GM19455 (cell line): ENCODE measurements at regions not wholly inside any gene's neighbourhood (a gene's known extent, or its start where the extent isn't known, plus 50 kb on each side); places are given as distances from the start of the nearest gene placed in this dataset.
"Not testable (repeated sequence)": the region's sequence is repeated elsewhere in the genome, so short reads cannot be mapped to it uniquely, and the experiment has no call there.

Source experiments
- ATAC-seq: cut with Tn5 transposase; IDR thresholded peaks from one replicate; pipeline ENCODE4 v1.9.1; 2021; ENCODE audit not compliant: unreplicated experiment

DNA sequence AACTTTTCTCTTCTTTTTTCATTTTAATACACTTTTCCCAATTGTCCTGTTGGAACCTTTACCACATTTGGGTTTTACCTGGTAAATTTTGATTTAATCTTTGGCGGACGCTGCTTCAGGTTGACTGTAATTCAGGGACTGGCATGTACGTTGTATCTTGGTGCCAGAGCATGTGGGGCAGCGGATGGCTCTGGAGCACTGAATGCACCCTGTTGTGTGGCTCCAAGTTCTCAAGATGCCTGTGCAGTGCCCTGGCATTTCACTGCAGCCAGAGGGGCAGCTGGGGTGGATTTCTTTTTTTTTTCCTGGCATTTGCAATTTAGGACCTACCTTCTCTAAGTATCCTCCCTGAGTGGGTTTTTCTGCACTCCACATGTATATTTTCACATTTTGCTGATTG lies 242.2 kb downstream of the BLID start:
- ATAC-seq = no peak

DNA sequence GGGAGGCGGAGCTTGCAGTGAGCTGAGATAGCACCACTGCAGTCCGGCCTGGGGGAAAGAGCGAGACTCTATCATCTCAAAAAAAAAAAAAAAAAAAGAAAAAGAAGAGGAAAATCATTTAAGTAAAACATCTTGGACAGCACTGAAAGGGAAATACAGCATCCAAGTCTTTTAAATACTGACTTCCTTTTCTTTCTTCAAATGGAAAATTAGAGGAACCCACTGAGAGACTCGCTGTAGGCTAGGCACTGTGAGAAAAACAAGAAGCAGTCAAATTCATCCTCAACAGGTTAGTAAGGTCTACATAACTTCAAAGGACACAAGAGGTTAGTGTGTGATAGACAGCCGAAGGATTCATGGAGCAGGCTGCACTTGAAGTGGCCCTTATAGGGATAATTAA lies 243.7 kb downstream of the BLID start:
- ATAC-seq = no peak

DNA sequence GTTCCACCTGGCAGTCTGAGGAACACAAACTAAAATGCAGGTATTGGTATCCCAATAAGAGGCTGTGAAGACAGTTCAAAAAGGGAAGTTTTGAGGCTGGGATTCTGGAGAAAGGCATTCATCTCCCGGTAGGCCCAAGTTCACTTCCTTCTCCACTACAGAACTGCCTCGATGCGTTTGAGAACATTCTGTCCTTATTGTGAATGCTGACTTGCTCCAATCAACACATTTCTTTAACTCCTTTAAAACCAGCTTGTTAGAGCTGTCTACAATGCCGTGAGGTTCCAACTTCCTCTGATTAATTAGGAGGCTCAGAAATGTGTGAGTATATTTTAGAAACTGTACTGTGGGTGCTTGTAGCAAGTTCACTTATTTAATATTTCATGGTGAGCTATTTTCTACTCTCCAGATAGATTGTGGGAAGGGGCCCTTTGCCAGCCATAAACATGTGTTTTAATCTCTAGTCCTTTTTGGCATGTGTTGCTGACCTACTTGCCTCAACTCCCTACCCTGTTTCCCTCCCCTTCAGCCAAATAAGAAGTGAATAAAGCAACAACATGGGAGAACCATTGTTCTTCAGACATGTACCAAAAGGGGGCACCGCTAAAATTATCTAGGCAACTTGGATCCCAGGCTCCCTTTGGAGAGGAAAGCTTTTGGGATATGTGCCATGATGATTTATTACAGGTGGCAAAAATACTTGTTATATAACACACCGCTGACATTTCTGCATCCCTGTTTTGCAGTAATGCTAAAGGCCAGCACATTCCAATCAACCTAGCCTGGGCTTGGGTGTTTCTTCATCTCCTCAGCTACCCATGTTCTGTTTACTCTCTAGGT lies 245.6 kb downstream of the BLID start:
- no peak for ATAC-seq

DNA sequence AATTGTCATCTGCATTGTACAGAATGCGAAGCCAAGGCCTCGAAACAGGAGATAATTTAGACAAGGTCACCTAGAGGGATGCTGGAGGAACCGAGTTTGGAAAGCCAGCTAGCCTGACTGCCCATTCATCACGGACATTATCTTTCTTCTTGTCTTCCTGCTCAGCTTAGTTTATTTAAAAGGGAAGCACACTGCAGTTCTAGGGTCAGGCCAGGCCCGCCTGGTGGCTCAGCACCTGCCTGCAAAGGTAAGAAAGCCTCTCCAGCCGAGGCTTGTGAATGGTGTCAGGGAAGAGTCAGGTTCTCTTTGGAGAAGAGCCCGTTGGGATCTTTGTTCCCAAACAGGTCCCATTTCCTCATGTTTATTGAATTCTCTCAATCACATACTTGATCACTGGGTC lies 246.5 kb downstream of the BLID start:
- no peak for ATAC-seq

DNA sequence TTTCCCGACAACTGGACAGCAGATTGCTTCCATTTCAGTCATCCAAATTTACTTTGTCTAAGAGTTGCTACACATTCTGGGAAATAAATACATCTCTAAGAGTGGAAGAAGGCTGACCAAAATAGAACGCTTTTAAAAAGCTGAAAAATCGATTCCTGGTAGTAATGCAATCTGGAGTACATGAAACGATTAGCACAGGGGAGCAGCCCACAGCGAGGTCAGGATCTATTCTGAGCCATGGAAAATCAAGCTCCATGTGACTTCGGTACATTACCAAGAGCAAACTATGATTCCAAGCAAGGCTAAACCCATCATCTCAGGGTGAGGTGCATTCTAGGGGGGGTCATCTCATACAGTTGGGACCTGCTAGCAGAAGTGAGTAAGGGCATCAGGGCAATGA lies 249.3 kb downstream of the BLID start:
- ATAC-seq = no peak

DNA sequence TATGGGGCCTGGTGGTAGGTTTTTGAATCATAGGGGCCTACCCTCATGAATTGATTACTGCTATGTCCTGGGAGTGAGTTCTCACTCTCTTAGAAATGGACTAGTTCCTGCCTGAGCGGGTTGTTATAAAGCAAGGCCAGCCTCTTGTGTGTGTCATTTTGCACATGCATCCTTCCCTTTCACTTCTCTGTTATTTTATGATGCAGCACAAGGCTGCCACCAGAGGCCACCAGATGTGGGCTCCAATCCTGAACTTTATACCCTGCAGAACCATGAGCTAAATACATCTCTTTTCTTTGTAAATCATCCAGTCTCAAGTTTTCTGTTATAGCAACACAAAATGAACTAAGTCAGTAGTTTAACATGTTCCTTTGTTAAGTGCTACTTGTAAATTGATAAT lies 251.4 kb downstream of the BLID start:
- ATAC-seq = no peak

DNA sequence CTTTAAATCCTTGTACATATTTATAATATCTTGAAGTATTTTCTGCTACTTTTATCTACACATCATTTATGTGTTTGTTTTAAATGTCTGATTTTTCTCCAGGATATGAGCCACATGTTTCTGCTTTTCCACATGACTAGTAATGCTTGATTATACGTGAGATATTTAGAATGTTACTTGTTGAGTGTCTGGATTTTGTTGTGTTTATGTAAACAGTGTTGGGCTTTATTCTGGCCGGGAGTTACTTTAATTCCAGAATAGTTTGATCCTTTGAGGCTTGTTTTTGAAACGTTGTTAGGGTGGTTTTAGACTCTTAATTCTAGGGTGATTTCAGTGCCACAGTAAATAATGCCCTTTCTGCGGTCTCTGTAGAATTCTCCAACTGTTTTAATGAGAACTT lies 252.9 kb downstream of the BLID start:
- no peak for ATAC-seq

DNA sequence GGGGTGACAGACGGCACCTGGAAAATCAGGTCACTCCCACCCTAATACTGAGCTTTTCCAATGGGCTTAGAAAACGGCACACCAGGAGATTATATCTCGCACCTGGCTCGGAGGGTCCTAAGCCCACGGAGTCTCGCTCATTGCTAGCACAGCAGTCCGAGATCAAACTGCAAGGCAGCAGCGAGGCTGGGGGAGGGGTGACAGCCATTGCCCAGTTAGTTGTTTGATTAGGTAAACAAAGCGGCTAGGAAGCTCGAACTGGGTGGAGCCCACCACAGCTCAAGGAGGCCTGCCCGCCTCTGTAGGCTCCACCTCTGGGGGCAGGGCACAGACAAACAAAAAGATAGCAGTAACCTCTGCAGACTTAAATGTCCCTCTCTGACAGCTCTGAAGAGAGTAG lies 260.9 kb downstream of the BLID start:
- not testable (repeated sequence) for ATAC-seq

DNA sequence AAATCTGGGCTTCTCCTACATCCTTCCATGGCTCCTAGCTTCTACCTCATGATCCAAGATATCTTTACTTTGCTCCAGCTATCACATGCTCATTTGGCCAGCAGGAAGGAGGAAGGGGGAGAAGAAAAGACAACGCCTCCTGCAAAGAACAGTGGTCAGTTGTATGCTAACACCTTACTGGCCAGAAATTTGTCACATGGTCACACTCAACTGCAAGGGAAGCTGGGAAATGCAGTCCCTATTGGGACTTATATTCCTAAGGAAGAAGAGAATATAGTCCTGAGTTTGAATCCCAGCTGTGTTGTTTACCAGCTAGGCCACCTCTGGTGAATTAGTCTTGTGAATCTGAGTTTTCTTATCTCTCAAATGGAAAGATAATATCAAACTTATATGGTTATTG lies 272.0 kb downstream of the BLID start:
- ATAC-seq = no peak

DNA sequence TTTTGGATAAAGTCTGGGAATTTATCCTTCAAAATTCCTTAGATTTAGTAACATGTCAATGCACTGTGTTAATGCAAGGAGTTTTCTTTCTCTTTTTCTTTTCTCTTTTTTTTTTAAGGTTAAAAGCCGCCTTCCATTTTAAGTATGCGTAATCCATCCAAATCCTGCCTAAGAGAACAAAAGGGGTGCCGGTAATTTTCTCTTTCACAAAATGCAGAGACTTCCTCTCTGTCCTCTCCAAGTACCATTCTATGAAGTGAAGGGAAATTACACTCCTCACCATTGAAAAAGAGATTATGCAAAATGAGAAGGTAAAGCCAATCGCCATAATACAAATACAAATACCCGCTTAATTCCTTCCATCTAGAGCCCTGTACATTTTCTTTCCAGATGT lies 273.8 kb downstream of the BLID start:
- ATAC-seq = no peak

DNA sequence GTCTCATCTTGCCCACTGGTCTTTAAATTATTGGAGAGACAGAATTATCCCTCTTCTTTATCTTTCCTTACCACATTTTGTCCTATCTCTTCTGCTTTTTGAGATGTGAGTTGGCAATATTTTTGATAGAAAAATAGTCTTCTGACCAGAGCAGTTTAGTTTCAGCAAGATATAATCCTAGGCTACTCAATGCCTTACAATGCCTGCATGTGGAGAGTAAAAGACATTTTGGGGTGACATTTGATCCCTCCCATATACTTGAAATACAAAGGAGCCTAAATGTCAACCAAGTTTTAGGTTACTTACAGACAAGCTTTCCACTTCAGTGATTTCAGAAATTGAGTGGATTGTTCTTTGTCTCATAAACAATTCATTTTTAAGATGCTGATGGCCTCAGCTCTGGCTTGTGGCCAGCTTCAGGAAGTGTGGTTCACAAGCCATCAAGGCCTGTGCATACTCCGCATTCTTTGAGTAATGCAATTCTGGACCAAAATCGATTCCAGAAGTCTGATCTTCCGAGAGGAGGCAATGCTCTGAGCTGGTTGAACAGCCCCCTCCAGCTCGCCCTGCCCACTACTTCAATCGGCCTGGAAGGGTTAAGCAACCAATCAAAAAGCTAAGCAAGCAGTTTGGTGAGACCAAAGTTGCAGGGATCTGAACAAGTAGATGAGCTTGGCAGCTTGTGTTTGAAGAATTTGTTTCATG lies 274.4 kb downstream of the BLID start:
- no peak for ATAC-seq

DNA sequence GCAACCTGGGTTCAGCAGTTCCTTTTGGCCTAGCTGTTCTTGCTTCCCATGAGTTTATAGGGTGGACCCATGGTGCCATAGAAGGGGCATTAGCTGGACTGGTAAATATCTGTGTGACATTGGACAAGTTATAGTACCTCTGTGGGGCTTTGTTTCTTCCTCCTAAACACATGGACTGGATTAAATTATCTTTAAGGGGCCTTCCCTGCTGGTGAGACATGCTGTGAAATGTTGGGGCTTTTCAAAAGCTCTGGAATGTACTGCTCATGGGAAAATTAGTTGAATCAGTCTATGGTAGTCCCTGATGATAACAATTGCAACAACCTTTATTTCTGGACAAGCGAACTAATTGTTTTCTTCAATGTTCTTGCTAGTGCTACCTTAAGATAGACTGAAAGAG lies 276.2 kb downstream of the BLID start:
- ATAC-seq = no peak

DNA sequence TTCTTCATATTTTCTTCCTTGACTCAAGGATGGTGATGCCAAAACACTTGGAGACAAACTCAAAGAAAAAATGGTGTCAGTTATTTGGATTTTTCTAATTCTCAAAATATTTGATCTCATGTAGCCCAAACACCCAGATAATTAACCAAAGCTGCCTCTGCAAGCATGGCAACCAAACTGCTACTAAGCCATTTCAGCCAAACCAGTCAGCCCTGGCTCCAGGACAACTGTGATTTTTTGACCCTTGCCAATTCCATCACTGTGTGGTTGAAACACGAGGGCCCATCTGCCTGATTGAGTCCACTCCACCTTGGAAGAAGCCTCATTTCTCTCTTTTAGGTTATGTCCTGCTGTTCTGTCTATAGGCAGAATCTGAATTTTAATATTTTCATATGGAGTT lies 277.4 kb downstream of the BLID start:
- no peak for ATAC-seq

DNA sequence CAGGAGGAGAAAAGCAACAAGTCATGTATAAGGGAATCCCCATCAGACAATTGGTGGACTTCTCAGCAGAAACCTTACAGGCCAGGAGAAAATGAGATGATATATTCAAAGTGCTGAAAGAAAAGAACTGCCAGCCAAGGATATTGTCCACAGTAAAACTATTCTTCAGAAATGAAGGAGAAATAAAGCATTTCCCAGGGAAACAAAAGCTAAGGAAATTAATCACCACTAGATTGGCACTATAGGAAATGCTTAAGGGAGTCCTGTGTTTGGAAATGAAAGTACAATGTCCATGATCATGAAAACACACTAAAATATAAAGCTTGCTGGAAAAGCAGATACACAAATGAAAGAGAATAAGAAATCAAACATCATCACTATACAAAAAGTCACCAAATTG lies 282.0 kb downstream of the BLID start:
- no peak for ATAC-seq

DNA sequence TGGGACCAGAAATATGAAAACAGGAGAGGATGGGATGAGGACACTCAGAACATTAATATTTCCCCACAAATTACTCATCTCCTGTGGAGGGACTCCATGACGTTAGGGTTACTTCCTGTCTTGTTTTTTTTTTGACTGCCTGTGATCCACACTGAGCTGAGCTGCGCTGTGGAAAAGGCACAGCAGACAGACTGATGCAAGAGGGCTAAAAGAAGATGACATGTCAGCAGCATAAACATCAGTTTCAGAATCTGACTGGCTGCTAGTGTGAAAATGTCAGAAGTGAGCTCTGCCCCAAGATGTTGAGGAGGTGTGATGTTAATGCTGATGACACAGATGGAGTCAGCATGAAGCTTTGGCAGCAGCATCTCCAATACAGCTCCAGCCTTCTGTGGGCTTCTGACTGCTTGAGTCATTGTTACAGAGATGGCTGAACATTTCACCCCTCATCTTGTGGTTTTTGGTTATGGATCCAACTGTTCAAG lies 286.8 kb downstream of the BLID start:
- ATAC-seq = no peak

DNA sequence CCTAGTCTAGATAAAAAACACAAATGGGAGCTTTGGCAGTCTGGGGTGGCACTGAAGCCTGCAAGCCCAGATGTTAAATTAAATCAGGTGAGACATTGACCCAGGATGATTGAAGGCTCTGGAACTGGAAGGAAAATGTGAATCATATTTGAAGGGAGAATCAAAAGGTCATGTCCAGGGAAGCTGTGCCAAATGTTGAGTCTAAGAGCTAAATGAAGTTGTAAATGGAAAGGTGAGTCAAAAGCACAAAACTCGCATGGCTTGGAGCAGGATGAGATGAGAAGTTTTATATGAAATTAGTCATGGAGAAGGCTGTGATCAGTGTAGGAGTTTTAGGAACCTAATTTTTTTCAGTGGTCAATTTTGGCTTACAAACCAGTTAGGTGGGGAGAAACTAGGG lies 301.1 kb downstream of the BLID start:
- no peak for ATAC-seq

DNA sequence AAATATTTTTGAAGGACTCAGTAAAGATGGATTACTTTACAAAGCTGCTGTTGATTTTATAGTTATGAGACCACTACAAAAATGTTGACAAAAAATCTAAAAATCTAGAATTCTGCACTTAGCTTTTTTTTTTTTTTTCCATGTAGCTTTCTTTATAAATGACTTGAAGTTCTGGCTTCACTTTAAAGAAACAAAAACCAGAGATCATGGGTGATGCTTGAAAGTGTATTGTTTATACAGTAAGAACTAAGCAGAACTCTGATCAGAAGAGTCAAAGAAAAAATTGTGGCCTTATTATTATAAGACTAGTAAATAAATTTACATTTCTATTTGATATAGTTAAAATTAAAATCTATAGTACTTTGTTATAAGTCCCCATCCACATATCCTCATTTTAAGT lies 301.7 kb downstream of the BLID start:
- ATAC-seq = no peak

DNA sequence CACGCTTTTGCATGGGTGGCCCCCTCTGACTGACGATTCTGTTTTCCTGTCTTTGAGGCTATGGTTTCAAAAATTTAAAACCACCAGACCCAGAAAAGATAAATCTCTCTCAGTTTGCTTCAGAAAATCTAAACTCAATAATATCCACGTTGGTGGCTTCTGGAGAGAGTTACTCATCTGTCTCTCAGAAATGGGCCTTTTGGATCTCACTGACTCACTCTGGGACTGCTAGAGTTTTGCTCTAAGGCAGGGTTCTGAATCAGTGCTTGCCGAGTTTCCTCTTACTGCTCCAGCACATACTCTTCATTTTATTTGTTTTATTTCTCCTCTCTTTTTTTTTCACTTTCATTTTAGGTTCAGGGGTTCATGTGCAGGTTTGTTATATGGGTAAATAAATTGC lies 305.7 kb downstream of the BLID start:
- ATAC-seq = no peak

DNA sequence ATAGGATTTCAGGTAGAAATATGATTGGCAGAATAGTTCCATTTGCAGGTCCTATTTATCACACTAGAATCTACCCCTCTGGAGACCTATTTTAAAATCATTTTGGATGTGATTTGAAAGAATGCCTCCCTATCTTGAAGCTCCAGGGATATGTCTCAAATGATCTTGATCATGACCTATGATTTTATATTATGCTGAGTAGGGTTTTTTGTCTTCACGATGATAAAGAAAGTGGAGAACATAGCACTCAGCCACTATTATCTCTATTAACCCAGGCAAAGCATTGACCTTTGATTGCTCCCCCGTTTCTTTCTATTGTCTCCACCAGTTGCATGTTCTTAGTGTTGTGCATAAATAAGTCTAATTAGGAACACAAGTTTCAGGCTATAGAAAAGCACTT lies 307.9 kb downstream of the BLID start:
- no peak for ATAC-seq

DNA sequence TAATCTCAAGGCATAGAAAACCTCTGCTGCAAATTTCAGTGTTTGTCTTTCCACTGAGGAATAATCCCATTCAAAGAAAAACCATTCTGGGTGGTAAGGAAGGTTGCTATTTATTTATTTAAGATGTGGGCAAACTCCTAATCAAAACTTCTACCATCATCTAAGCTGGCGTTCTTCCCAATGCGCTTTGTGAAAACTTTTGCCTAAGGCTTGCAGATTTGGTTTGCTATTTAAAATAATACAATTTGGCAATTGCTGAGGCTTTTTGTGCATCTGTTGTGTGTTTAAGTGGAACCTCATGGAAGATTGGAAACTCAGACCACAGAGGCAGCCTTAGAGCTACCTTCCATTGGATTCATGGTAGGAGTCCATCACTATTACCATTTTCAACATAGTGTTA lies 309.0 kb downstream of the BLID start:
- ATAC-seq = no peak

DNA sequence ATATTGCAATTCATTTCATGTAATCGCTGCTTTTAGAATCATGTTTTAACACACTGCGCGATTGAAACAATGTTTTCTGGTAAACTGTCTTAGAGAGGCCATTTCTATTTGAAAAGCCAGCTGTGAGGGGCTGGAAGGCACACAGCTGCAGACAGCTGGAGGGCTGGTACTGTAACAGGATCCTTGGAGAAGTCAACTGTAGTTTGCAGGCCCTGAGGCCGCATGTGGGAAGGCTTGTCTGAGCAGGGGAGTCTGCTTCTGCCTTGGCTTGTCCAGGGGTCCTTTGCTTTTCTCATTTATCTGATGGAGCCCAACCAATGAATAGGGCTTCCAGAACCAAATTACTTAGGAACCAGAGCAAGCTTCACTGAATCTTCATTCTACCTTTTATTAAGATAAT lies 313.5 kb downstream of the BLID start:
- no peak for ATAC-seq

DNA sequence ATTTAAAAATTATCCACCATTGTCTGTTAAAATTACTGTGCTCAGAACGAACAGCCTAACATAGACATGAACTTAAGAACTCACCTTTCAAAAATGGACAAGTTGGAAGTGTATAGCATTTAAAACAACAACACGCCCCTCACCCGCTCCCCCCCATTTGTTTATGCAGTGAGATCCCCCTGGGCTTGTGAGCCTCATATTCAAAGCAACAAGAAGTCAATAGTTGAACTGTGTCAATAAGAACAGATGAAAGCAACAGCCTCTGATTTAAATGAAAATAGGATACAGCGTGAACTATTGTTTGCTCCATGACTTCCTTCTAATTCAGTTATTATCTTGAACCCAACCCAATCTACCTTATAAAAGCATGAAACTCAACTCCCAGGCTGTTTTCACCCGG lies 314.2 kb downstream of the BLID start:
- ATAC-seq = no peak

DNA sequence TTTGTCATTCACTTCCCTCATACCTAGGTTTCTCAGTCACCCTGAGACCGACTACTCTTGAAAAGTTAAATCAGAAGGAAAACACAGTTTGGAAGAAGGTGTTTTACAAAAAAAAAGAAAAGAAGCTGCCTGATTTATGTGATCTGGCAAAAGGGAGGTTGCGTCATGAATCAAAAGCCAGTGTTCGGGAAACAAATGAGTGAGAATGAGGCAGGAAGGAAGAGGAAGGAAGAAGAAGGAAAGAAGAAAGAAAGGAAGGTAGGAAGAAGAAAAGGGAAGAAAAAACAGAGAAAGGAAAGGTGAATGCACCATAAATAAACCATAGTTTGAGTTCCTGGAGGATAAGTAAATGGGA lies 314.6 kb downstream of the BLID start:
- ATAC-seq = no peak
